ENCODE measurements at regions not wholly inside any gene's neighbourhood (a gene's known extent, or its start where the extent isn't known, plus 50 kb on each side); places are given as distances from the start of the nearest gene placed in this dataset.

GRCh38 chr15:47610736-47611135 lies 106.6 kb upstream of the SEMA6D start:
- Mint-ChIP-seq H3K27me3 (no peaks in the 10 kb centered on the region), H3K4me3 (no peak overlapping the region), H3K27ac (no peak overlapping the region), H3K9me3 (no peaks in the 10 kb centered on the region), H3K4me1 (no peaks in the 10 kb centered on the region), H3K36me3 (no peaks in the 10 kb centered on the region)

- no peaks in the 10 kb centered on the region for H3K4me1 Mint-ChIP-seq
Observed at GRCh38 chr15:47614360-47615011, 102.8 kb upstream of the SEMA6D start.

GRCh38 chr15:47616876-47617275 lies 100.4 kb upstream of the SEMA6D start:
- H3K4me3 Mint-ChIP-seq = no peak overlapping the region
- no peaks in the 10 kb centered on the region for H3K9me3 Mint-ChIP-seq
- no peaks in the 10 kb centered on the region for H3K36me3 Mint-ChIP-seq
- no peaks in the 10 kb centered on the region for H3K4me1 Mint-ChIP-seq
- no peak overlapping the region for H3K27ac Mint-ChIP-seq
- no peaks in the 10 kb centered on the region for H3K27me3 Mint-ChIP-seq

More at GRCh38 chr15:47614360-47615011, 102.8 kb upstream of the SEMA6D start:
- Mint-ChIP-seq H3K27ac (no peak overlapping the region), H3K9me3 (no peaks in the 10 kb centered on the region), H3K4me3 (no peak overlapping the region), H3K27me3 (no peaks in the 10 kb centered on the region), H3K36me3 (no peaks in the 10 kb centered on the region)

GRCh38 chr15:47618241-47618640 lies 99.1 kb upstream of the SEMA6D start:
- Mint-ChIP-seq H3K4me3 (no peak overlapping the region), H3K36me3 (no peaks in the 10 kb centered on the region), H3K4me1 (no peaks in the 10 kb centered on the region), H3K27ac (no peak overlapping the region), H3K27me3 (no peaks in the 10 kb centered on the region), H3K9me3 (no peaks in the 10 kb centered on the region)

GRCh38 chr15:47620960-47621681 lies 96.2 kb upstream of the SEMA6D start:
- no peak overlapping the region for H3K27ac Mint-ChIP-seq
- peaks cover 2% of the 10 kb centered on the region for H3K27me3 Mint-ChIP-seq
- no peak overlapping the region for H3K4me3 Mint-ChIP-seq
- no peaks in the 10 kb centered on the region for H3K4me1 Mint-ChIP-seq
- H3K9me3 Mint-ChIP-seq = no peaks in the 10 kb centered on the region
- no peaks in the 10 kb centered on the region for H3K36me3 Mint-ChIP-seq

GRCh38 chr15:47622055-47622454 lies 95.2 kb upstream of the SEMA6D start:
- no peak overlapping the region for H3K27ac Mint-ChIP-seq
- peaks cover 2% of the 10 kb centered on the region for H3K27me3 Mint-ChIP-seq
- no peak overlapping the region for H3K4me3 Mint-ChIP-seq
- H3K4me1 Mint-ChIP-seq = no peaks in the 10 kb centered on the region
- no peaks in the 10 kb centered on the region for H3K36me3 Mint-ChIP-seq
- no peaks in the 10 kb centered on the region for H3K9me3 Mint-ChIP-seq

GRCh38 chr15:47624503-47624902 lies 92.8 kb upstream of the SEMA6D start:
- no peaks in the 10 kb centered on the region for H3K9me3 Mint-ChIP-seq
- H3K27ac Mint-ChIP-seq = no peak overlapping the region
- H3K4me1 Mint-ChIP-seq = no peaks in the 10 kb centered on the region
- peaks cover 2% of the 10 kb centered on the region for H3K27me3 Mint-ChIP-seq
- no peak overlapping the region for H3K4me3 Mint-ChIP-seq
- H3K36me3 Mint-ChIP-seq = no peaks in the 10 kb centered on the region

GRCh38 chr15:47639042-47639441 lies 78.3 kb upstream of the SEMA6D start:
- no peak overlapping the region for H3K4me3 Mint-ChIP-seq
- H3K27me3 Mint-ChIP-seq = peaks cover 2% of the 10 kb centered on the region
- no peaks in the 10 kb centered on the region for H3K36me3 Mint-ChIP-seq
- H3K27ac Mint-ChIP-seq = no peak overlapping the region
- no peaks in the 10 kb centered on the region for H3K9me3 Mint-ChIP-seq
- no peaks in the 10 kb centered on the region for H3K4me1 Mint-ChIP-seq

GRCh38 chr15:47640079-47640478 lies 77.2 kb upstream of the SEMA6D start:
- Mint-ChIP-seq H3K27me3 (peaks cover 2% of the 10 kb centered on the region), H3K36me3 (no peaks in the 10 kb centered on the region), H3K27ac (no peak overlapping the region), H3K4me1 (no peaks in the 10 kb centered on the region), H3K9me3 (no peaks in the 10 kb centered on the region), H3K4me3 (no peak overlapping the region)

GRCh38 chr15:47640901-47641300 lies 76.4 kb upstream of the SEMA6D start:
- Mint-ChIP-seq H3K9me3 (no peaks in the 10 kb centered on the region), H3K4me1 (no peaks in the 10 kb centered on the region), H3K36me3 (no peaks in the 10 kb centered on the region), H3K27me3 (peaks cover 2% of the 10 kb centered on the region), H3K4me3 (no peak overlapping the region), H3K27ac (no peak overlapping the region)

- Mint-ChIP-seq H3K36me3 (no peaks in the 10 kb centered on the region), H3K4me1 (no peaks in the 10 kb centered on the region), H3K9me3 (no peaks in the 10 kb centered on the region), H3K4me3 (no peak overlapping the region), H3K27ac (no peak overlapping the region), H3K27me3 (peaks cover 2% of the 10 kb centered on the region)
Observed at GRCh38 chr15:47644722-47645121, 72.6 kb upstream of the SEMA6D start.

GRCh38 chr15:47650564-47650963 lies 66.7 kb upstream of the SEMA6D start:
- H3K36me3 Mint-ChIP-seq = no peaks in the 10 kb centered on the region
- H3K27ac Mint-ChIP-seq = no peak overlapping the region
- no peaks in the 10 kb centered on the region for H3K4me1 Mint-ChIP-seq
- no peaks in the 10 kb centered on the region for H3K9me3 Mint-ChIP-seq
- no peaks in the 10 kb centered on the region for H3K27me3 Mint-ChIP-seq
- H3K4me3 Mint-ChIP-seq = no peak overlapping the region

- Mint-ChIP-seq H3K9me3 (no peaks in the 10 kb centered on the region), H3K4me1 (no peaks in the 10 kb centered on the region), H3K27me3 (no peaks in the 10 kb centered on the region)
Observed at GRCh38 chr15:47652328-47652727, 65.0 kb upstream of the SEMA6D start.

GRCh38 chr15:47652844-47653243 lies 64.5 kb upstream of the SEMA6D start:
- no peaks in the 10 kb centered on the region for H3K4me1 Mint-ChIP-seq
- no peak overlapping the region for H3K4me3 Mint-ChIP-seq
- H3K9me3 Mint-ChIP-seq = no peaks in the 10 kb centered on the region
- no peaks in the 10 kb centered on the region for H3K36me3 Mint-ChIP-seq
- no peaks in the 10 kb centered on the region for H3K27me3 Mint-ChIP-seq
- no peak overlapping the region for H3K27ac Mint-ChIP-seq

More at GRCh38 chr15:47652328-47652727, 65.0 kb upstream of the SEMA6D start:
- H3K27ac Mint-ChIP-seq = no peak overlapping the region
- H3K36me3 Mint-ChIP-seq = no peaks in the 10 kb centered on the region
- H3K4me3 Mint-ChIP-seq = no peak overlapping the region

GRCh38 chr15:47661661-47662180 lies 55.6 kb upstream of the SEMA6D start:
- no peaks in the 10 kb centered on the region for H3K27me3 Mint-ChIP-seq
- no peaks in the 10 kb centered on the region for H3K9me3 Mint-ChIP-seq
- H3K4me1 Mint-ChIP-seq = no peaks in the 10 kb centered on the region
- no peaks in the 10 kb centered on the region for H3K36me3 Mint-ChIP-seq
- no peak overlapping the region for H3K4me3 Mint-ChIP-seq
- H3K27ac Mint-ChIP-seq = no peak overlapping the region

- H3K27me3 Mint-ChIP-seq = no peaks in the 10 kb centered on the region
- H3K9me3 Mint-ChIP-seq = no peaks in the 10 kb centered on the region
Observed at GRCh38 chr15:47663101-47663500, 54.2 kb upstream of the SEMA6D start.

More at GRCh38 chr15:47663101-47663500, 54.2 kb upstream of the SEMA6D start:
- Mint-ChIP-seq H3K4me1 (no peaks in the 10 kb centered on the region), H3K36me3 (no peaks in the 10 kb centered on the region), H3K4me3 (no peak overlapping the region), H3K27ac (no peak overlapping the region)
